Heart left ventricle (tissue), 16 donors: ENCODE measurements at regions not wholly inside any gene's neighbourhood (a gene's known extent, or its start where the extent isn't known, plus 50 kb on each side); places are given as distances from the start of the nearest gene placed in this dataset.

Experiments
- ATAC-seq, 4 donors: fragments of 200-7000 bp; cut with Tn5 transposase; one replicate each; pipeline ENCODE4 v1.9.1; 2020 to 2022; ENCODE audit warnings: moderate library complexity in 4 of 4, mild to moderate bottlenecking in 3 of 4, moderate number of reproducible peaks in 1 of 4
- DNase-seq, 5 donors: peaks; one replicate each; pipeline ENCODE4 v3.0.0-alpha.2; 2020
- H3K27ac ChIP-seq, 12 donors: fragments of 200-600 bp; sonication (generic) in 4 of 12; one replicate each; pipeline versions ENCODE4 v1.5.0 to v1.8.0; 2016 to 2022; ENCODE audit warnings: mild to moderate bottlenecking in 2 of 12
- H3K27me3 ChIP-seq, 9 donors: fragments of 200-600 bp; sonication (generic) in 2 of 9; one replicate each; pipeline versions ENCODE4 v1.5.1 to v1.8.0; 2016 to 2022; ENCODE audit warnings: mild to moderate bottlenecking in 3 of 9
- H3K36me3 ChIP-seq, 9 donors: fragments of 200-600 bp; sonication (generic) in 2 of 9; one replicate each; pipeline versions ENCODE4 v1.5.0 to v1.8.0; 2018 to 2022; ENCODE audit warnings: mild to moderate bottlenecking in 2 of 9
- H3K4me1 ChIP-seq, 12 donors: fragments of 200-600 bp; sonication (generic) in 4 of 12; one replicate each; pipeline versions ENCODE4 v1.5.0 to v1.8.0; 2016 to 2022; ENCODE audit warnings: mild to moderate bottlenecking in 3 of 12
- H3K4me3 ChIP-seq, 12 donors: fragments of 200-600 bp; sonication (generic) in 4 of 12; one replicate each; pipeline versions ENCODE4 v1.5.0 to v1.8.0; 2017 to 2022; ENCODE audit warnings: mild to moderate bottlenecking in 9 of 12, moderate library complexity in 4 of 12
- H3K9me3 ChIP-seq, 12 donors: fragments of 200-600 bp; sonication (generic) in 4 of 12; one replicate each; pipeline versions ENCODE4 v1.5.0 to v1.8.0; 2016 to 2022; ENCODE audit warnings: mild to moderate bottlenecking in 1 of 12
- CTCF ChIP-seq, 12 donors: fragments of 200-600 bp; sonication (generic) in 4 of 12; IDR thresholded peaks; one replicate each; pipeline versions ENCODE4 v1.5.0 to v1.8.0; 2018 to 2022; ENCODE audit warnings: antibody characterized with exemption in 12 of 12, mild to moderate bottlenecking in 5 of 12
- POLR2A ChIP-seq, 2 donors: fragments of 450-650 bp; IDR thresholded peaks; one replicate each; pipeline ENCODE4 v1.6.1; 2017; ENCODE audit warnings: antibody characterized with exemption in 2 of 2, mild to moderate bottlenecking in 2 of 2, moderate library complexity in 2 of 2
- WGBS, 4 donors: extraction: QIAGEN DNeasy Blood & Tissue Kit in 2 of 4; methylation state at CpG; one replicate each; pipeline versions ENCODE4 v1.1.5 to v1.1.7; 2013 to 2018; 5-methylcytosine and 5-hydroxymethylcytosine counted together
- intact Hi-C, 10 donors: fragments of 100-400 bp; cut with DNase I; formaldehyde crosslinking; loops; one replicate each; pipeline versions ENCODE4 v1.11.1 to v1.14.2; 2022
- donor health status: ischemic (EF 13 %, LVEDD 7.1; RV severe dilation, severe dysfunction).
- donor health status: healthy with polysubstance abuse.
- donor health status: DM: no; HTN: yes; CAD: no.
- donor health status: DM: no; HTN: no; CAD: no.
- donor health status: ischemic (EF 25% LVEDD 6.9; RV normal size, moderate dysfunction).
- donor health status: ischemic (EF 25% LVEDD 5.7; RV mildly dilated, moderate dysfunction).
- donor health status: healthy.
- donor health status: DM: yes; HTN: yes; CAD: no.
- donor health status: ischemic (EF 35%, LVEDD 5.7; RV mildly dilated, moderate dysfunction).
- donor health status: nonischemic (EF 11% LVEDD 7.7; RV severe dilation, severe dysfunction).
- donor health status: DM: yes; HTN: yes; CAD: no.
- donor health status: PGD.
- donor health status: ischemic (EF 29% LVEDD 5.4; RV normal size, mild dysfunction).
- donor health status: nonischemic (EF 23%, LVEDD 6.1; RV moderate dilation, normal function).

GRCh38 chr5:67465537-67466207 is 269.1 kb upstream of the CD180 start:
- intact Hi-C loops: no loop called here
- Histone ChIP-seq H3K36me3 (no peaks in the 10 kb centered on the region), H3K4me1 (no peaks in the 10 kb centered on the region), H3K4me3 (no peak overlapping the region), H3K27ac (no peak overlapping the region), H3K9me3 (no peaks in the 10 kb centered on the region), H3K27me3 (no peaks in the 10 kb centered on the region)
- no peak for TF ChIP-seq CTCF (IDR thresholded peaks at IDR 0.05)
- no peak for TF ChIP-seq POLR2A (IDR thresholded peaks at IDR 0.05)
- no peak for ATAC-seq
- no peak for DNase-seq

- intact Hi-C loops: no loop called here
- Histone ChIP-seq H3K9me3 (no peaks in the 10 kb centered on the region), H3K27ac (no peak overlapping the region), H3K4me1 (no peaks in the 10 kb centered on the region), H3K27me3 (no peaks in the 10 kb centered on the region), H3K4me3 (no peak overlapping the region), H3K36me3 (no peaks in the 10 kb centered on the region)
- WGBS, 4 donors: 80 to 91% (median 84%) methylated on average over 1 of the region's 1 CpG
- no peak for ATAC-seq
- DNase-seq: no peak
- TF ChIP-seq CTCF (IDR thresholded peaks at IDR 0.05) (no peak), POLR2A (IDR thresholded peaks at IDR 0.05) (no peak)
Observed at GRCh38 chr5:67462147-67462546, 265.5 kb upstream of the CD180 start.

GRCh38 chr5:67459253-67459652 is 262.7 kb upstream of the CD180 start:
- Histone ChIP-seq H3K9me3 (no peaks in the 10 kb centered on the region), H3K4me3 (no peak overlapping the region), H3K4me1 (no peaks in the 10 kb centered on the region), H3K27ac (no peak overlapping the region), H3K36me3 (no peaks in the 10 kb centered on the region), H3K27me3 (no peaks in the 10 kb centered on the region)
- intact Hi-C loops: loop anchor here in 1 of 10 donors (10.0 kb wide), 1 partner anchor 56 kb away; no protein-coding TSS in a partner anchor
- ATAC-seq: no peak
- no peak for DNase-seq
- TF ChIP-seq CTCF (IDR thresholded peaks at IDR 0.05) (no peak), POLR2A (IDR thresholded peaks at IDR 0.05) (no peak)

- intact Hi-C loops: loop anchor here in 1 of 10 donors (10.0 kb wide), 1 partner anchor 59 kb away; no protein-coding TSS in a partner anchor
- no peak overlapping the region for H3K27ac ChIP-seq
- H3K36me3 ChIP-seq: no peaks in the 10 kb centered on the region
- H3K4me3 ChIP-seq: no peak overlapping the region
- H3K9me3 ChIP-seq: no peaks in the 10 kb centered on the region
- TF ChIP-seq POLR2A (IDR thresholded peaks at IDR 0.05): no peak
- no peak for TF ChIP-seq CTCF (IDR thresholded peaks at IDR 0.05)
- peaks cover 0 to 1% (median 0%) of the 10 kb centered on the region in 12 donors for H3K4me1 ChIP-seq
- no peaks in the 10 kb centered on the region for H3K27me3 ChIP-seq
- ATAC-seq (no peak), DNase-seq (no peak)
- WGBS, 4 donors: 84 to 92% (median 90%) methylated on average over 1 of the region's 1 CpG
Observed at GRCh38 chr5:67455970-67456369, 259.4 kb upstream of the CD180 start.
